Renal cortical epithelial cell (primary cell): ENCODE measurements at regions not wholly inside any gene's neighbourhood (a gene's known extent, or its start where the extent isn't known, plus 50 kb on each side); places are given as distances from the start of the nearest gene placed in this dataset.
"Not testable (repeated sequence)": the region's sequence is repeated elsewhere in the genome, so short reads cannot be mapped to it uniquely, and the experiment has no call there.

Experiments used
- DNase-seq: peaks from one replicate; pipeline ENCODE4 v3.0.0-alpha.2; 2011; ENCODE audit warnings: low read depth

DNA sequence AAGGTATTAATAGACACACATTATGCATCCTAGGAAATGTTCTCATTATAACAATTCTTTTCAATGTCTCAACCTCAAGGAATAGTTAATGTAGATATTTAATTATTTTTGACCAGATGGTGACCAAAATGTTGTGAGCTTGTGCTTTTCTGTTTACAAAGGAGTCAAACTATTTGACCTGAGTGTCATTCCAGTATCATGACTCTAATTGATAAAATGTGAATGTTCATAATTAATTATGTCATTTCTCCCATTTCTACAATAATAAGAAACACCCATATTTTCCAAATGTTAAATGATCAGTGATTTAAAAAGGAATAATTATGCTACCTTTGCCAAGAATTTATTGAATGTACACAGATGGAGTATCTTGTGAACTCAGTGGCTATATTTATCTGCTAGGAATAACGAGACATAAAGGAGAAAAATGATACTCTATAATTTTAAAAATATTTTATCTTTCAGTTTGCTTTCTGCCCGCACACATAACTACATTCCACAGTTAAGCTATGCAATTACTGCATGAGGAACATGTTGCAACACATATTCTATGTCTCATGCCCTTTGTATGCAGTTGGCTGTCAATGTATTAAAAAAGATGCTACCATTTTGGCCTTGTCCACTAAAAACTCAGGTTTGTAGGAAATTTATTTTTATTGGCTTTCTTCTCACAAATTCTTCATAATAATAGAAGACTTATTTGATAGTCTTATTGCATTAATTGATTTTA is 376.7 kb upstream of the CCDC179 start:
- DNase-seq: no peak

DNA sequence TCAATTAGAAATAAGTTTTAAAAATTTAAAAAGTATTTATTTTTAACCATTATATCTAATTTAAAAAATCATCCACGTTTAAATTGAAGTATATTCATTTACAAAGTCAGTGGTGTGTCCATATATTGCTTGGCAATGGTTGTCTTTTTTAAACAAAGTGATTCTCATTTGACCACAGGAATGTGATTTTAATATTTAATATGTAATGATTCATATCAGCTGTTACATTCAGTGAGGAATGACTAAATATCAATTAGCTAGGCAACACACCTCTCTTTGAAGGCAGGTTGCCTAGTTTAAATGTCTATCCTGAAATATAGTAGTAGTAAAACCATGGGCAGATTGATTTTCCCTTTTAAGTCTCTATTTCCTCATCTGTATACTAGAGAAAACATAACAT is 392.2 kb upstream of the CCDC179 start:
- DNase-seq: no peak

DNA sequence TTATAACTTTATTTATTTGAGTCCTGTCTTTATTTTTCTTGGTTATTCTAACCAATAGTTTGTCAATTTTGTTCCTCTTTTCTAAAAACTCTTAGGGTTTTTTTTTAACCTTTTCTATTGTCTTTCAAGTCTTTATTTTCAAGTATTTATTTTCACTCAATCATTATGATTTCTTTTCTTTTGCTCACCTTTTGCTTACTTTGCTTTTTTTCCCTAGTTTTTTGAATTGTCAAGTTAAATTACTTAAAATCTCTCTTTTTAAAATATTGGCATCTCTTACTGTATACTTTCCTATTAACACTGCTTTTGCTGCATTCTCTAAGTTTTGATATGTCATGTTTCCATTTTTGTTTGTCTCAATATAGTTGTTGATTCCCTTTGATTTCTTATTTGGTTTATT is 396.8 kb upstream of the CCDC179 start:
- no peak for DNase-seq

DNA sequence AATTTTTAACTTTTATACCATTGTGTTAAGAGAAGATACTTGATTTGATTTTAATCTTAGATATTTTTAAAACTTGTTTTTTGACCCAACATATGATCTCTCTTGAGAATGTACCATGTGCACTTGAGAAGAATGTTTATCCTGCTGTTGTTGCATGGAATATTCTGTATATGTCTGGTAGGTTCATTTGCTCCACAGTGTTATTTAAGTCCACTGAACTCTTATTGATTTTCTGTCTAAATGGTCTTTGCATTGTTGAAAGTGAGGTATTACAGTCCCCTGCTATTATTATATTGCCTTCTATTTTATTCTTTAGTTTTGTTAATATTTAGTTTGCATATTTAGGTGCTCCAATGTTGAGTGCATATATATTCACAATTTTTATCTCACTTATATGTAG is 397.3 kb upstream of the CCDC179 start:
- DNase-seq: no peak

DNA sequence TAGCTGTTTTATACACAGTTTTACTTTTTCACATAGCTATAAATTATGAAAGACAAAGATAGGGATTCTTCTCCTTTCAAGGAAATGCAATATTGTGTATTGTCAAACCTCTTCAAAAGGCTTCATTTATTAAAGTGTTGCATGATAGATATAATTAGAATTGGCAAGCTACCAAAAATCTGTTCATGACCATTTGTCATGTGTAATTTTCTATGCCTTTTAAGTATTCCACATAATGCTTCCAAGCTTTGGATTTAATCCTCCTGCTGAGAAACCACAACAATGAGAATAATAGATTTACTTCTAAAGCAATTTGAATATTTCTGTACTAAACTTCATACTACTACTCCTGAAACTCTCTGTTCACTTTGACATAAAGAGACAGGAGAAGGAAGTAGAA is 403.2 kb upstream of the CCDC179 start:
- no peak for DNase-seq

DNA sequence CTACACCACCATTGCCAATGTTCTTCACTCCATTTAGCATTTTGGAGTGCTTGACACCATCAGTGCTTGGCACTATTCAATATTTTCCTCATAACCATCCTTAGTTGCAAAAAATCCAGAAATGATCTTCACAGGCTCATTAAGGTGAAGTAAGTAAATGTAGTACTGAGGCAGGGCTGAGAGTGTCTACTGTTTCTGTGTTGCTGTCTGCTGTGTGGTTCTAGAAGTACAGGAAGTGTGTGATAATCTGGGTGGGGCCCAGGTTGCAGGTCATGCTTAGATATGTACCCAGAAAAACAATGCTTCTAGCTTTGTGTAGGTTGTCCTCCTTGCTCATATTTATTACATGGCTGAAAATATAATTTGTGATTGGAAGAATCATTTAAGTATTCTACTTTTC is 411.8 kb upstream of the CCDC179 start:
- no peak for DNase-seq

DNA sequence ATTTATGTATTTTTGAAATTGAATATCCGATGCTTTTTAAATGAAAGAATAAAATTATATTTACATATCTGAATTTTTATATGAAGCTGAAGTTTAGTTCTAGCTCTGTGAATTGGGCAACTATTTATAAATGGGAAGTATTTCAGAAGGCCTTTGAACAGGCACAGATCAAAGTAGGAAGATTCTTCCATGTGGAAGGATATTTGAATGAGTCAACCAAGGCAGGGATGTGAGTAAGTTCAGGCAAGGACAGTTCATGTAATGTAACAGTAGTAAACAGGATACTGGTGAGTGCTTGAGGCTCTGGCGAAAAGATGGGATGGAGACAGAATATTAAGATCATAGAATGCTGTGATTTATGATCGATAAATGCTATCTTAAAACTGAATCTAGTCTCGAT is 417.8 kb upstream of the CCDC179 start:
- DNase-seq: peak; percentile 38

DNA sequence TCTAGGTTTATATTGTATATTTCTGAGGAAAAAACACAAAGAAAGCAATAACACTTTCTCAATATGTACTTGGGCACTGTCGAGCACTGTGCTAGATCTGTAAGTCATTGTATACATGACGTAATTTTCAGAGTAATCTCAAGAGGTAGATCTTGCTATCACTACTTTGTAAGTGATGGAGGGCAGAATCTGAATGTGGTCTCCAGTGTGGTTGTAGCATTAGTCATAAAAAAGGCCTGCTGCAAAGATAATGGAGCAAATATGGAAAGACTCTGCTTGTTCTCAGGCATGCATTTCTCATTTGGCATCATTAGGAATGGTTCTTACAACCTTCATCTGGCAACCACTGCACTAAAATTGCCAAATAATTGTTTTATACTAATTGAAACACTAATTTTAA is 419.8 kb upstream of the CCDC179 start:
- no peak for DNase-seq

DNA sequence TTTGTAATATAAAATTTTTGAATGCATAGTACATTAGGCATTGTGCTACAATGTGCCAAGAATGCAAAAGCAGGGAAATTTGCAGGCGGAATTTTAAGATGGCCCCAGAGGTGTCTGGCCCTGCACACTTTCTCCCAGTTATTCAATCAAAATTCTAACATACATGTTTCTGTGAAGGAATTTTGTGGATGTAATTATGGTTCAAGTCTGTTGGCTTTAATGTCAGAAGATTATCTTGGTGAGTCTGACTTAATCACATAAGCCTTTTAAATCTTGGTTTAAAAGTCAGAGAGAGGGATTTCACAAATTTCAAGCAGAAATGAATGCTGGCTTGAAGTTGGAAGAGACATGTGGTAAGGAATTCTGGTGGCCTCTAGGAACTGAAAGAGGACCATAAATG is 423.4 kb upstream of the CCDC179 start:
- no peak for DNase-seq

DNA sequence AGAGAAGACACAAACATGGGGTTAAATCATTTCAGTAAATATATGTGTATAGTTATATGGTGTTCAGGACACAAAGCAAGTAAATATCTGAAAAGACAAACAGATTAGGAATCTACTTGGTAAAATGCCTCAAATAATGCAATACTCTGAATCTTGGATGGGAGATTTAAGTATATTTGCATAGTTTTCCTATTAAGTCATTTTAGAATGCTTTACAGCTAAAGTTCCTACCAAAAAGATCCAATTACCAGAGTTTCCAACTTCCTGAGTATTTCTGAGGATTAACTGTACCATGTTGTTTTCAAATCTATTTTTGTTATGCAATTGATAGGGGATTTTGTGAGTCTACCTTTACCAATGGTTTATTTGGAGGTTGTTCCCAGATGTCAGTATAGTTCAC is 424.4 kb upstream of the CCDC179 start:
- no peak for DNase-seq

DNA sequence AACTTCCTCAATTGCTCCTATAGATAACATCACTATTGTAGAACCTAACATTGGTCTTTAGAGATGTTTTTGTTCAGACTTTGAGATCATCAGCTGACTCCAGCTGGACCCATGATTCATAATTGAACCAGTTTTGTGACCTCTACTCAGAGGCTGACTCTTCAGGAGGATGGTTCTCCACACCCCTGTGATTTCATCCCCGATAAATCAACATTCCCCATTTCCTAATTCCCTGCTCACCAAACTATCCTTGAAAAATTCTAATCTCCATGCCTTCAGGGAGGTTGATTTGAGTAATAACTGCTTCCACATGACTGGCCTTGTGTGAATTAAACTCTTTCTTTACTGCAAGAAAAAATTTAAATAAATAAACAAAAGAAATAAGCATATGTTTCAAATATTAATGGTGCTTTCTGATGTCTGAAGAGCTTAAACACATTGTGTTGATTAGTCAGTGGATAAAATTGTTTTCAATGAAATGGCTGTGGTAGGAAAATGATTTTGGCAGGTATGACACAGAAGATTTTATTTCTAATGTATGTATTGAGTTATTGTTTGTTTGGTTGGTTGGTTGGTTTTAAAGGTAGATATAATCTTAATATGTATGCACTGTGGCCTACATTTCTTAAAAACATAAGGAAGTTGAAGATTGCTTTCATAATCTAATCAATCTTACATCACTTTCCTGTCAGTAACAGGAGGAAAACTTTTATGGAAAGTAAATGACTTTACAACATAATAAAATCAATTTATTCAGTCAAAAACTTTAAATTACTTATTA is 427.9 kb upstream of the CCDC179 start:
- peak; percentile 59 for DNase-seq

DNA sequence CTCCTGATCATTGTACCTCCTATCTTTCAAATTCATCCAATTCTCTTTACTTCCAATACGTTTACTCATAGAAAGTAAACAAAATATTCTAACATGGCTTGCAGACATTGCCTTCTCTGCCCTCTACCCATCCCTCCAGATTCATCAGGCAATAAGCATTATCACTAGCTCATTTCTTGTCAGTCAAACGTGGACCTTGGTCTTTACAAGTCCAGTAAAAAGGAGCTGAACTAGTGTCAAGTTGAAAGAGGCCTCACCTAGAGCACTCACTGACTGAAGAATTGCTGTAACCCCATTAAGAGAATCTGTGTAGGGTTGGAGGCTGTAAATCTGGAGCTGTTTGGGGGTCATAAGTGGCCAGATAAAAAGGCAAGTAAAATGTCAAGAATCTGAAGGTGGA is 435.0 kb upstream of the CCDC179 start:
- no peak for DNase-seq

DNA sequence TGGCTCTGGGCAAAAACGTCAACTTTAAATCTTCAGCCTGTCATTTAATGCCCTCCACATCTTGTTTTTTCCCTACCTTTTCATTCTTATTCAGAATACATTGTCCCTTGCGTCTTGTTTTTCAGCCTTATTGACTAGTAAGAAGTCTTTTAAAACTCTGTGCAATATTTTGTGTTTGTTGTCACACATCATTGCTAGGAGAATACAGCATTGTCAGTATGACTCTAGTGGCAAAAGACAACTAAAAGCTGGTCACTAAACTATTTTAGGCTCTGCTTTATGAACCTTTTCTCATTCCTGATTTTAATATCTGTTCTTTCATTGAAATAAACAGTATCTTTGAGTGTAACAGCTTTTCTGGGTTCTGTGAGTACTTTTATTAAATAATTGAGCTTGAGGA is 447.8 kb upstream of the CCDC179 start:
- DNase-seq: no peak

DNA sequence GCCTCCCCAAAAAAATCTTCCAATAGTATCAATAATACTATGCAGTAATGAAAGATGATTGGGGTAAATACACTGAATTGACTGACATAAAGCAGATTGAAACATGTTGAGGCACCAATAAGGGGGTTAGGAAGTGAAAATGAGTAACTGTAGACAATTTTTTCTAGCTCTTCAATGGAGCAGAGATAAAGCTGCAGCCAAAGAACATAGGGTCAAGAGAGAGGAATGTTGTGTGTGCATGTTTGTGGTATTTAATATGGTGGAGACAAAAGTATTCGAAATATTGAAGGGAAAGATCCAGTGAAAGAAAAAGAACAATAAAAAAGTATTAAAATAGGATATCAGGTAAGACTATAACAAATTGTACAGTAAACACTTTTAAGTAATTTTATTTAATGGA is 450.0 kb upstream of the CCDC179 start:
- peak; percentile 19 for DNase-seq

DNA sequence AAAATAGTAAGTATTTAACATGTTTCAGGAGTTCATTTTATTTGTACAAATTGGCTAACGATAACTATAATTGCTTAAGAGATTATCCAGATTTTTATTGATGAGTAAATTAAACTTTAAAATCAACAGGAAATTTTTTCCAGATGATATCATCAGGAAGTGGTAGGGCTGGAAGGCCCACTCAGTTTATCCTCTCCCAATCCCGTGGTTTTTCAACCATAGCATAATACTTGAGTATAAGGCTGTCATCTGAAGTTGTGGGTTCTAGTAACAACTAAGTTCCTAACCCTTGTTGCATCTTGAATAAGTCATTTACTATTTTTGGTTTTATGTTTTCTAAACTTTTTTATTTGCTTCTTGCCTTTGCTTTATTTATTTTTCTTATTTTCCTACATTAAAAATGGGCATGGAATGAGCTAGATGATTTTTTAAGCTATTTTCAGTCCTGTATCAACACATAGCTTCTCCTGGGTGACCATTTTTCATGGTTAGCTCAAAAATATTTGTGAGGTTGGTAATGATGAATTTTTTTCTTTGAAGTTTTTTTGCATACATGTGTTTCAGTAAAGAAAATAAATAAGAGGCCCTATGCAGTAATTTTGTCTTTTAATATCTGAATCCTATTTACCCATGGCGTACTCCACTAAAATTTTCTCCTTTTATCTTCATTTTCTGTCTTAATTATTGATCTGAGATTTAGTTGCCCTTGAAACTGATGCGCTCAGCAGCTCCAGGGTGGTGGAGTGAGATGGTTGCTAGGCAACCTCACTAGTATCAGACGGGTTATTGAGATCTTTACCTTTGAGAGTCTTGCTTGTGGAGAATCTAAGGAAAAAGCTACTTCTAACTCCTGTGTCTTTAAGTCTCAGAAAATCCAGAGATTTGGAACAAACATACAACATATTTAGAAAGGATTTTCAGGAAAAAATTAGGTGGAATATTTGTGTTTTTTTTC is 452.0 kb upstream of the CCDC179 start:
- peak; percentile 31 for DNase-seq

DNA sequence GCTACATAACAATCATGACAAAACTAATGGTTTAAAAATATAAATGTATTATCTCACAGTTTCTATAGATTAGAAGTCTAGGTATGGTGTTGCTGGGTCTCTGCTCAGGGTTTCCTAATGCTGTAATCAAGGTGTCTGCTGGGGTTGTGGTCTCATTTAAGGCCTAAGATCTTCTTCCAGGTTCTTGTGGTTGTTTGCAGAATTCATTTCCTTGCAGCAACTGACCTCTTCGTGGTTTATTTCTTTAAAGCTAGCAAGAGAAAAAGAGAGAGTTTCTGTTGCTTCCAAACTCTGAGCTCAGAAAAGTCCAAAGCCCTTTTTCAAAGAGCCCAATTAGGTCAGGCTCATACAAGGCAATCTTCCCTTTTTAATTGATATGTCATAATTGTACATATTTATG is 452.7 kb upstream of the CCDC179 start:
- DNase-seq: peak; percentile 37

DNA sequence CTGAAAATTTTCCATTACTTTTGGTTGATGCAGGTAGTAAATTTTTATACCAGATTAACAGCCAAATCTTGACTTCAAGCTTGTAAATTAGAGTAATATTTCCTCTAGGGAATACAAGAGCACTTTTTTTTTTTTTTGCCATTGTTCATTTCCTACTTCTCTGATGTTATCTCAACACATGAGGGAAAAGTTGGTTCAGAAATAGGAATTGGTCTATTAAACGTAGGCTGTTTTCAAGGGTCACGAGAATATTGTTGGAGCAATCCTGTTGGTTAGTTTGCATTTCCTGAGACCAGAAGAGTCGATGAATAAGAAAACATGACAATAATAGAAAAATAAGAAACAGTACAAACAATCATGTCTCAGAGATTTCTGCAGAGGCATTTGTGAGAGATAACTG is 453.9 kb upstream of the CCDC179 start:
- no peak for DNase-seq

DNA sequence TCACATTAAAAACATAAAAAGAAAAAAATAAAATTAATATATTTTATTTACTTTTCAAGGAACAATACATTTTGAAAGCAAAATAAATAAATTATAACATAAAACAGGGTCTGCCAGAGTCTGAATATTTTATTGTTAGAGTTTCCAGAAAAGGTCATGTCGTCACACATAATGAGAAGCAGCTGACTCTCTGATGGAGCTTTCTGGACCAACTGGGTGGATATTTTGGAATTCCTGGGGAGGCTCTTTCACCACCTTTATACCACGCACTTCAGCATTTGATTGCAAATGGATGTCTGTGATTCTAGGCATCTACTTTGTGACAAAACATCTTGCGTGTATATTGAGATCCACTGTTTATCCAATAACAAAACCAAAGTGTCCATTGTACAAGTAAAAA is 455.0 kb upstream of the CCDC179 start:
- DNase-seq: no peak

DNA sequence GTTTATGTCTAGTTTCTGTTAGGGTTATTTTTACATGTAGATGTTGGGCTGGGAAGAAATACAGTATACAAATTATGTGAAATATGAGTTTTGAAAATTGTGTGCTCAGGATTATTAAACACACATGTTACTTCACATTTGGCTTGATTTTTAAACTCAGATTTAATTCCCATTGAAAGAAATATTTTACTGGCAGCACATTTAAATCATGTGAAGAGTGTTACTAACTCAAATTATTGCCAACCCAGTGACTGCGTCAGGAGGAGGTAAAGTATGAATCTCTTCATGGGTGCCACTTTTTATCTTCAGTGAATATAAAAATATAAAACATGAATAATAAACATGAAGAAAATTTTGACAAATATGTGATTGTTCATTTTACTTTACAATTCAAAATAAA is 457.5 kb upstream of the CCDC179 start:
- DNase-seq: no peak

DNA sequence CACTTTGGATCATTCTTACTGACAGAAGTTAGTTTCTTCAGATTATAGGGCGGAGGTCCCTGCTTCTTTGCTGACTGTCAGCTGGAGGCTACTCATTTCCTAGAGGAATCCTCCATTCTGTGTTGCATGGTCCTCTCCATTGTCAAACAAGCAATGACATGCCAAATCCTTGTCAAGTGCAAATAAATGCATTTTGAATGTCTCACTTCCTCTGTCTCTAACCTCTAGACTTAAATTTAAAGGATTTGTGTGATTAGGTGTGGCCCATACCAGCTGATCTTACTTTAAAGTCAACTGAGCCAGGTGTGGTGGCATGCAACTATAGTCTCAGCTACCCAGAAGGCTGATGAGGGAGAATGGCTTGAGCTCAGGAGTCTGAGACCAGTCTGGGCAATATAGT is 458.4 kb upstream of the CCDC179 start:
- DNase-seq: no peak

DNA sequence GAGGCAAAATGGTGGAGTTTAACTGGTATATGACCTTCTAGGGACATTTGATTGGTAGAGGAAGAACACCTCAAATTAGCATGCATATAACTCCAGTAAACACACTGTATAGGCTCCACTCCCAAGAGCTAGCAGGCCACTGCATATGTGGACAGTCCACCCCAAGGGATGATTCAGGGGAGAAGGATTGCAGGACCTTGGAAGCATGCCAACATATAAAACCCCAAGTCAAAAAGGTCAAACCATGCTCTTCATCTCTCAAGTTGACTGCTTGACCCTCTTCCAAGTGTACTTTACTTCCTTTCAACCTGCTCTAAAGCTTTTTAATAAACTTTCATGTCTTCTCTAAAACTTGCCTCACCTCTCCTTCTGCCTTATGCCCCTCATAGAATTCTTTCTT is 459.9 kb upstream of the CCDC179 start:
- DNase-seq: no peak

DNA sequence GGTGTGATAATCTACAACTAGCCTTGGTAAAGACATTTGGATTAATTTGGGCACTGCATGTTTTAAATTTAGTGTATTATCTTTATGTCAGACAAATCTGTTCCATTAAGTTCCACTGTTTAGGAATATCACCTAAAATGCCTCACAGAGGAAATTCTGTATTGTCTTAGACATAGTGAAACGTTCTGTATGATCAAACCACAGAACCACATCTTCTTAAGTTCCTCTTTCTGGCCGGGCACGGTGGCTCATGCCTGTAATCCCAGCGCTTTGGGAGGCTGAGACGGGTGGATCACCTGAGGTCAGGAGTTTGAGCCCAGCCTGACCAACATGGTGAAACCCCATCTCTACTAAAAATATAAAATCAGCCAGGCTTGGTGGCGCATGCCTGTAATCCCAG is 475.3 kb upstream of the CCDC179 start:
- DNase-seq: not testable (repeated sequence)

DNA sequence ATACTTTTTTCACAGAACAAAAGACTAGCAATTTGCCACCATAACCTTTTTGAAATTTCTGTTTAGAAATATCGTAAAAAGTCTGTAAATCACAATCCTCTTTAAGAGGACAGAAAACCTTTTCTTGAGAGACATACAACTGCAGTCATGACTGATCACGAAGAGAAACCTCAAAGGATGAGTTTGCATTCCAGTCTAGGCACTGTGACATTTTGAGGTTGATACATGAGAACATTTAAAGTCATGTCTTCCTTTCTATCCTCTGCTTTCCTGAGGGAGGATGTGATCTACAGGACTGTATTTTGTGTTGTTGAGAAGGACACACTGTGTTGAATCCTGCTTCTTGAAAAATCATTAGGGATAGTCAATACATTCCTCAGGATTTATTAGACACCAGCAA is 476.7 kb upstream of the CCDC179 start:
- DNase-seq: no peak
